Sigmoid colon (tissue), 6 donors: ENCODE measurements at regions not wholly inside any gene's neighbourhood (a gene's known extent, or its start where the extent isn't known, plus 50 kb on each side); places are given as distances from the start of the nearest gene placed in this dataset.

ENCODE experiments used
- DNase-seq: peaks from one replicate; pipeline ENCODE4 v3.0.0-alpha.2; 2019
- H3K27ac ChIP-seq, 4 donors: fragments of 200-600 bp; sonication (generic); one replicate each; pipeline ENCODE4 v1.5.1; 2016 to 2019; ENCODE audit warnings: mild to moderate bottlenecking in 1 of 4
- H3K27me3 ChIP-seq, 3 donors: fragments of 200-600 bp; sonication (generic); one replicate each; pipeline ENCODE4 v1.5.1; 2019; ENCODE audit warnings: mild to moderate bottlenecking in 1 of 3
- H3K36me3 ChIP-seq, 4 donors: fragments of 200-600 bp; sonication (generic); one replicate each; pipeline ENCODE4 v1.5.1; 2016 to 2019
- H3K4me1 ChIP-seq, 4 donors: fragments of 200-600 bp; sonication (generic); one replicate each; pipeline ENCODE4 v1.5.1; 2017 to 2019
- H3K4me3 ChIP-seq, 4 donors: fragments of 200-600 bp; sonication (generic); one replicate each; pipeline ENCODE4 v1.5.1; 2017 to 2019; ENCODE audit warnings: mild to moderate bottlenecking in 2 of 4, moderate library complexity in 1 of 4
- H3K9me3 ChIP-seq, 4 donors: fragments of 200-600 bp in 3 of 4; sonication (generic) in 3 of 4; one replicate each; pipeline versions ENCODE4 v1.5.1 to v1.6.1; 2013 to 2019
- EP300 ChIP-seq, 4 donors: sonication (generic); formaldehyde crosslinking; IDR thresholded peaks; one replicate each; pipeline ENCODE4 v1.6.1; 2017; ENCODE audit warnings: antibody characterized with exemption in 4 of 4
- POLR2A ChIP-seq, 2 donors: fragments of 450-650 bp; IDR thresholded peaks; one replicate each; pipeline ENCODE4 v1.6.1; 2016; ENCODE audit warnings: antibody characterized with exemption in 2 of 2, mild to moderate bottlenecking in 2 of 2, moderate library complexity in 2 of 2
- POLR2AphosphoS5 ChIP-seq, 4 donors: sonication (generic); formaldehyde crosslinking; IDR thresholded peaks; one replicate each; pipeline ENCODE4 v1.6.1; 2017; ENCODE audit warnings: antibody characterized with exemption in 4 of 4
- WGBS, 2 donors: extraction: QIAGEN DNeasy Blood & Tissue Kit; methylation state at CpG; one replicate each; pipeline ENCODE4 v1.1.7; 2013; 5-methylcytosine and 5-hydroxymethylcytosine counted together
- intact Hi-C: fragments of 100-400 bp; cut with DNase I; formaldehyde crosslinking; loops from one replicate; pipeline ENCODE4 v1.15.1; 2023
- TF ChIP-seq, protein P1 (sequence below), 4 experiments: fragments of 450-650 bp in 3 of 4; fragments of 200-600 bp in 1 of 4; IDR thresholded peaks; one replicate each; pipeline ENCODE4 v1.5.1; 2016 to 2019; ENCODE audit warnings: antibody characterized with exemption in 4 of 4, mild to moderate bottlenecking in 3 of 4, moderate library complexity in 2 of 4
- donor health status: healthy with polysubstance abuse.
- donor health status: healthy.

DNA sequence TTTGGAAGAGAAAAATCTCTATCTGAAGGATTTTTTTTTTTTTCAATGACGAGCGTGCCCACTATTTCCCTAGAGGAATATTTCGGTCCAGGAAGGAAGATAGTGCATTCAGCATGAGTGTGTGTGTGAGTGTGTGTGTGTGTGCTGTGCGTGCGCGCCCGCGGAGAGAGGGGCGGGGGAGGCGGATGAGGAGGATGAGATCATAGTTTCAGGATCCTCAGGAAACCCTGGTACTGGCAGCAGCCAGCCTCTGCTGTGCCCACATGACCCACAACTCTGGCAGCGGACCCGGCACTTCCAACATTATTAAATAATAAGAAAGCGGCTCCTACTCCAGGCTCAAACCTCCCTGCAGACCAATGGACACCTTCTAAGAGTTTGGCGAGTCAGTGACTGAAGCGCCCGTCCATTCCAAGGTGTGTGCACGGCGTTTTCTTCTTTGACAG, 217.0 kb upstream of the DTNA start:
- intact Hi-C loops: loop anchor here (5.0 kb wide), 3 partner anchors 99 to 299 kb away; no protein-coding TSS in a partner anchor
- DNase-seq: peak; percentile 84

DNA sequence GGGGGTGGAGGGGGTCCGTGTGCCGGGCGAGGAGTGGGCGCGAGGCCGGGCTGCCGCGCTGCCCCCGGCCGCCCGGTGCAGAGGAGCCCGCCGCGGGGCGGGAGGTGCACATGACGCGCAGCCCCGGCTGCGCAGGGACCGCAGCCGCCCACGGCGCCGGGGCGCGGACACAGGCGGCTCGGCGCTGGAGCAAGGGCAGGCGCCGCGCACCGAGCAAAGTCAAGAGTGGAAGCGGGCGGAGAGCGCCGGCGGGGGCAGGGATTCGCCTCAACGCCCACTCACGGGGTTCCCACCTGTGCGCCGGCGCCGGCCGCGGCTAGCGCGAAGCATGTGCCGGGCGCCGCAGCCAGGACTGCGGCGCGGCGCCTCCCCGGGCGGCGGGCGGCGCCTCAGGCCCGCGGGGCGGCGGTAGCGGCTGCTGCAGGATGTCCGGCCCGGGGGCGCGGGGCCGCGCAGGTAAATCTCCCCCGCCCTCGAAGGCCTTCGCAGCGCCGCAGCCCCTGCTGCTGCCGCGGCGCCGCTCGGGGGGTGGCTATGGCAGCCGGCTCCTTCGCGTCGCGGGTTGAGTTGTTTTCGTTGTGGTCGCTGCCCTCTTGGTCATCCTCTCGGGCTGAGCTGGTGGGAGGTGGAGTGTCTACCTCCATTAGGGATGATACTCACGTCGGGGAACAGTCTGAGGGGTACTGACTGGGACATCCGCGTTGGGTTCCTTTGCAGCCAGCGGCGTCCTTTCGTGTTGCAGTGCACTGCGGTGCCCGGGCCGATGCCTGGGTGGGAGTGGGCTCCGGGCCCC, 216.3 kb upstream of the DTNA start:
- H3K4me3 ChIP-seq: peak overlapping the region; percentile 43 to 73 (median 60)
- peaks cover 0 to 12% (median 2%) of the 10 kb centered on the region in 4 donors for H3K4me1 ChIP-seq
- H3K9me3 ChIP-seq: no peaks in the 10 kb centered on the region
- no peaks in the 10 kb centered on the region for H3K27me3 ChIP-seq
- TF ChIP-seq POLR2A (IDR thresholded peaks at IDR 0.05) (no peak), POLR2AphosphoS5 (IDR thresholded peaks at IDR 0.05) (no peak), EP300 (IDR thresholded peaks at IDR 0.05) (no peak)
- TF ChIP-seq, protein P1, sequence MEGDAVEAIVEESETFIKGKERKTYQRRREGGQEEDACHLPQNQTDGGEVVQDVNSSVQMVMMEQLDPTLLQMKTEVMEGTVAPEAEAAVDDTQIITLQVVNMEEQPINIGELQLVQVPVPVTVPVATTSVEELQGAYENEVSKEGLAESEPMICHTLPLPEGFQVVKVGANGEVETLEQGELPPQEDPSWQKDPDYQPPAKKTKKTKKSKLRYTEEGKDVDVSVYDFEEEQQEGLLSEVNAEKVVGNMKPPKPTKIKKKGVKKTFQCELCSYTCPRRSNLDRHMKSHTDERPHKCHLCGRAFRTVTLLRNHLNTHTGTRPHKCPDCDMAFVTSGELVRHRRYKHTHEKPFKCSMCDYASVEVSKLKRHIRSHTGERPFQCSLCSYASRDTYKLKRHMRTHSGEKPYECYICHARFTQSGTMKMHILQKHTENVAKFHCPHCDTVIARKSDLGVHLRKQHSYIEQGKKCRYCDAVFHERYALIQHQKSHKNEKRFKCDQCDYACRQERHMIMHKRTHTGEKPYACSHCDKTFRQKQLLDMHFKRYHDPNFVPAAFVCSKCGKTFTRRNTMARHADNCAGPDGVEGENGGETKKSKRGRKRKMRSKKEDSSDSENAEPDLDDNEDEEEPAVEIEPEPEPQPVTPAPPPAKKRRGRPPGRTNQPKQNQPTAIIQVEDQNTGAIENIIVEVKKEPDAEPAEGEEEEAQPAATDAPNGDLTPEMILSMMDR (IDR thresholded peaks at IDR 0.05): no peak
- 1% methylated on average over 101 of the region's 101 CpGs for WGBS, 2 donors
- H3K36me3 ChIP-seq: no peaks in the 10 kb centered on the region
- intact Hi-C loops: loop anchor here (5.0 kb wide), 3 partner anchors 99 to 299 kb away; no protein-coding TSS in a partner anchor
- peak overlapping the region; percentile 79 to 85 (median 81) for H3K27ac ChIP-seq
- DNase-seq: peak; percentile 52

More for the DNA sequence above, 217.0 kb upstream of the DTNA start:
- TF ChIP-seq POLR2AphosphoS5 (IDR thresholded peaks at IDR 0.05) (peak; percentile 8 to 62 (median 54)), POLR2A (IDR thresholded peaks at IDR 0.05) (no peak), EP300 (IDR thresholded peaks at IDR 0.05) (peak in 1 of 4 donors; percentile 34)
- TF ChIP-seq, protein P1 (IDR thresholded peaks at IDR 0.05): no peak
- peak overlapping the region; percentile 43 to 73 (median 60) for H3K4me3 ChIP-seq
- H3K4me1 ChIP-seq: peaks cover 0 to 12% (median 2%) of the 10 kb centered on the region in 4 donors
- H3K27me3 ChIP-seq: no peaks in the 10 kb centered on the region
- H3K9me3 ChIP-seq: no peaks in the 10 kb centered on the region
- 0 to 2% methylated on average over 18 of the region's 18 CpGs for WGBS, 2 donors
- H3K27ac ChIP-seq: peak overlapping the region; percentile 79 to 85 (median 81)
- no peaks in the 10 kb centered on the region for H3K36me3 ChIP-seq

- no peaks in the 10 kb centered on the region for H3K27me3 ChIP-seq
- no peaks in the 10 kb centered on the region for H3K36me3 ChIP-seq
- 9% methylated on average over 16 of the region's 16 CpGs for WGBS, 2 donors
- no peak for TF ChIP-seq POLR2AphosphoS5 (IDR thresholded peaks at IDR 0.05)
- TF ChIP-seq, protein P1 (IDR thresholded peaks at IDR 0.05): no peak
- TF ChIP-seq EP300 (IDR thresholded peaks at IDR 0.05): no peak
- TF ChIP-seq POLR2A (IDR thresholded peaks at IDR 0.05): no peak
- intact Hi-C loops: loop anchor here (5.0 kb wide), 3 partner anchors 98 to 298 kb away; no protein-coding TSS in a partner anchor
- peaks cover 0 to 12% (median 2%) of the 10 kb centered on the region in 4 donors for H3K4me1 ChIP-seq
- H3K27ac ChIP-seq: peak overlapping the region; percentile 79 to 85 (median 81)
- no peaks in the 10 kb centered on the region for H3K9me3 ChIP-seq
- DNase-seq: peak; percentile 59
- peak overlapping the region; percentile 43 to 73 (median 60) for H3K4me3 ChIP-seq
Observed at GRCh38 chr18:34494359-34494696, 215.8 kb upstream of the DTNA start.

DNA sequence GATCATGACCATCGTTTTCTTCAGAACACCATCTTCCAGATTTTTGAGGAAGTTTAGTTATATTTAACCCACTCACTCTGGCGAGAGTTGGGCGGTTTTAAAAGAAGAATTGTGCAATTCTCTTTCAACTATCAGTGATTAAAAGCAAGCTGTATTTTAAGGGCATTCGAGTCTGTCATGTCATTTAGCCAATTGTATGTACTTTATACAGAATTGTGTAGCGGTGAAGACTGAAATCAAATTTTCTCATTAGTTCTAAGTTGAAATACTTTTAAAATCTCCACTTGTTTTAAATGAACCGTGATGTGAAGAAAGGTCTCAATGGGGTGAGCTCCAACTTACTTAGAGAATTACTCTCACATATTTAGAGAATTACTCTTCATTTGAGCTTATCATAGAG, 214.6 kb upstream of the DTNA start:
- 41 to 42% methylated on average over 6 of the region's 6 CpGs for WGBS, 2 donors
- H3K27me3 ChIP-seq: no peaks in the 10 kb centered on the region
- intact Hi-C loops: no loop called here

More for the DNA sequence above, 214.6 kb upstream of the DTNA start:
- no peaks in the 10 kb centered on the region for H3K36me3 ChIP-seq
- DNase-seq: no peak
- peaks cover 0 to 12% (median 2%) of the 10 kb centered on the region in 4 donors for H3K4me1 ChIP-seq
- no peak overlapping the region for H3K27ac ChIP-seq
- H3K9me3 ChIP-seq: no peaks in the 10 kb centered on the region
- no peak for TF ChIP-seq POLR2A (IDR thresholded peaks at IDR 0.05)
- no peak for TF ChIP-seq EP300 (IDR thresholded peaks at IDR 0.05)
- TF ChIP-seq, protein P1 (IDR thresholded peaks at IDR 0.05): no peak
- TF ChIP-seq POLR2AphosphoS5 (IDR thresholded peaks at IDR 0.05): no peak
- no peak overlapping the region for H3K4me3 ChIP-seq
